ENCODE measurements at regions not wholly inside any gene's neighbourhood (a gene's known extent, or its start where the extent isn't known, plus 50 kb on each side); places are given as distances from the start of the nearest gene placed in this dataset.

- DNase-seq: no peak
Observed at GRCh38 chrX:10819973-10820372, 199.6 kb upstream of the MID1 start.

DNA sequence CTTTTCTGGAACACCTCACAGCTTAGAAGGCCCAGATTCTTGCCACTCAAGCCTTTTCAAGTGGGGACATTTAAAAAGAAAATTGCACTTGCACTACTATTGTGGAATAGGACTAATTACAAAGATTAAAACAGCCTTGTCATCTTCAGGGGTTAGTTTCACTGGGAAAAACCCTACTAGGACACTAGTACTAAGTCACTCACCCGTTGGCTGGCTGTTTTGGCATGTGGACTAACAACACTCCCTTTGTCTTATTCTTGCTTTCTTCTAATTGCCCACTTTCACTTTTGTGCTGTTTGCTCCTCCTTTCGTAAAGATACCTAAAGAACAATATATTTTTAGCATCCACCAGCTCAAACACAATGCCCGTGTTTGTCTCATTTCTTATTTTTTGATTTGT is 200.9 kb upstream of the MID1 start:
- DNase-seq: no peak

DNA sequence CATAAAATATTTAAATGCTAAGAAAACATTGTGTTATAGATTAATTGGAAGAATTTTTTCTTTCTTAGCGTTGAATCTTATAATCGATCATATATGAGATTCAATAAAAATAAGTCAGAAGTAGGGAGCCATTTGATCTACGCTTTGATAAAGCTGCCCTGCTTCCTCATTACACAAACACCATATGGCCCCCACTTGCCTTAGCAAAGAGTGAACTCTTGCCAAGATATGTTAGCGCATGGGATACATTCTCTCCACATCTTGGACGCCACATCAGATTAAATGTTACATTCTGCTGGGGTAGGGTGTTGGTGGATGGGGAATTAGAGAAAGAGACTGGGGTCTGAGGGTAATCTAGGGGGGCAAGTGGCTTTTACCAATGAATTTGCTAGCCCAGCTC is 207.7 kb upstream of the MID1 start:
- DNase-seq: no peak

- DNase-seq: no peak
Observed at GRCh38 chrX:10828640-10829039, 208.3 kb upstream of the MID1 start.

DNA sequence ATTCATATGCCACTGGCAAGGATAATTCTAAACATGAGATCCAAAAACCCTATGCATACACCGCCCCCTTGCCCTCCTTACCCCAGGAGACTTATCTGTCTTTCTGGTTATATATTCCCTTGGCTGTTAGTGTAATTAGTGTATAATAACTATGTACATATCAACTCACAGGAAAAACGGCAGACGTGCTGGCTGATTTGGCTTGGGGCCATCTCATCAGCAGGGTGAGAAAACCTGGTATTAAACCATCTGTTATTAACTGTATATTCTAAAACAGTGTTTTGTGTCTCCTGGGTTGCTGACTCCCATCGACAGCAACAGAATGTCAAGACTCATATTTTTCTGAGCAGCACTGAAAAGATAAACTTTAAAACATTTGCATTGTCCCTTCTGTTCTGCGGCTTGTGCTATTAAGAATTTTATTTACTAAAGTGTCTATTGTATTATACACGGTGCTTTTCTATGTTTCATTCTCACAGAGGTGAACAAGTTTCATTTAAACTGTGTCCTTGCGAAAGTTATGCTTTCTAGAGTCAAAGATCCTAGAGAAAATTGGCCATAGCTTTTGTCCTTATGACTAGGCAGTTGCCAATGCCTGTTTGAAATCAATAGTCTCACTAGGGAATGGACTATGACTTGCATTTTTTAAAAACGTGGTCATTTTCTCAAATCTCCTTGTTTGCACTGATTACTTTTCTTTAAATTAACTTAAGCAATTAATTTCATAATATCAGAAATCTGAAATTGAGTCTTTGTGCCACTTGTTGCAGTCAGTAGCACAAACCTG is 211.5 kb upstream of the MID1 start:
- no peak for DNase-seq

DNA sequence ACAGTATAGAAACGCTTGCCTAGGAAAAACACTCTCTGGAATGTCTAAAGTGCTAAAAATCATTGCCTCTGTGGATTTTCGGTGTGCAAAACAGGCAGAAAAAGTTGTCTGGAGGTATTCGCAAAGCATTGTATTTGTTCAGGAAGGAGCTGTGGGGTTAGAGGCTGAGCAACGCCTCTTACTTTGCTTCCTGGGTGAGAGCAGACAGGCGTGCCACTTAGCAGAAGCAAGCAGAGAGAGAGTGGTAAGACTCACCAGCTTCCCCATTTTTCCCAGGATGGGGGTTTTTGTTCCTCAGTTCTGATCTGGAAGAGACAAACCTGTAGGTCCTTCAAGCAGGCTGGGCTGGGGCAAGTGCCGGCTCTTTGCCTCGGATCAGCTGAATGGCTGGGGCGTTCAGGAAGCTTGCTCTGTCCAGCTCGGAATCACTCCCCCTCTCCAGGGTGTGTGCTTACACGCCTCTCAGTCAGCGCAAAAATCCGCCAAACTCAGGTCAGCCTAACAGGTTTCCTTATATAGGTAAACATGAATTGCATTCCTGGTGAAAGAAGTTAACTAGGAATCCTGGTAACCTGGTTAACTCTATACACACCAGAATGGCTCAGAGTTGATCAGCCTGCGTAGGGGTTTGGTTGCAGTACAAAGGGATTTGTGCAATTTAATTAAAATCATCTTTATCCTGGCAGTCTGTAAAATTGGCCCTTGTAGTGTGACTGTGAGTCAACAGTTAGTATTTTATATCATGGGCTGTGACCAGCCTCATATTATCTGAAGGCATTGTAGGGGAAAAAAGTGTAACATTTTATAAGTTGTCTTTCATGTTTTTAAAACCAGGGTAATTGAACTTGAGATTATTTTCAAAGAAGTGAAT is 213.1 kb upstream of the MID1 start:
- DNase-seq: peak; percentile 57

DNA sequence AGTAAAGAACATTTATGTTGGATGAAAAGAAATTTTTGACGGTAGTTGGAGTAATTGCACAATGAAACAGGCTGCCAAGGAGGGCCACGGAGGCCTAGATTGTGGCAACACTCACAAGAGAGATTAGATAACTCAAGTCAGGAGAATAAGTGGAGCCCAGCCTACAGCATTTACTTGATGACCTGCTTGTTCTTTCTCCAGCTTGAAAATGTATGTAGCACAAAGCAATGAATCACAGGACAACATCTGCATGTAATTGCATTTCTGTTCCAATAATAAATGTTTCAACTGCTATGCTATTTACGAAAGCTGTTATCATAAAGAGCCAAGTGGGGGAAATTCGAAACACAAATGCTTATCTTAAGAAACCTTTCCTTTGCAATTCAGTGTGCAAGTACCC is 221.2 kb upstream of the MID1 start:
- peak; percentile 33 for DNase-seq

- DNase-seq: no peak
Observed at GRCh38 chrX:10842646-10843045, 222.3 kb upstream of the MID1 start.

GRCh38 chrX:10847333-10847732 is 226.9 kb upstream of the MID1 start:
- no peak for DNase-seq

GRCh38 chrX:10851809-10852208 is 231.4 kb upstream of the MID1 start:
- no peak for DNase-seq

GRCh38 chrX:10854594-10854993 is 234.2 kb upstream of the MID1 start:
- DNase-seq: no peak

GRCh38 chrX:10855845-10856244 is 235.5 kb upstream of the MID1 start:
- DNase-seq: no peak

- no peak for DNase-seq
Observed at GRCh38 chrX:10856797-10857196, 236.4 kb upstream of the MID1 start.

- DNase-seq: no peak
Observed at GRCh38 chrX:10859353-10859752, 239.0 kb upstream of the MID1 start.

GRCh38 chrX:10875995-10876394 is 235.1 kb upstream of the HCCS start:
- DNase-seq: no peak

- no peak for DNase-seq
Observed at GRCh38 chrX:10882484-10882883, 228.6 kb upstream of the HCCS start.

DNA sequence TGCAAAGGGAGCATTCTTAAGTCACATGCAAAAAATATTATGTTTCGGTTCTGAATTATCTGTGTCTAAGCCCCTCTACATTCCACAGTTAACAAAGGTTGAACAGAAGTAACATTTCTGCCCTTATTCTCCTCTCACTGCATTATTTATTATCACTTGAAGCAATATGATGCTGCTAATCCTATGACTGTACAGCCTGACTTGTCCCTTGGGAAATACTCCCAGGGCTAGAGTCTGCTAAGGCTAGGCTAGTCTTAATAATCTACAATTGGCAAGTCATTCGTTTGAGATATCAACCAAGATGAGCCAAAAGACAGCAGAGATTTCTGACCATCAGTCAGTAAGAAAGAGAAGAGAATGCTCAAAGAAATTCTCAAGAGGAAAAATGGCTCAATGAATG is 226.9 kb upstream of the HCCS start:
- DNase-seq: no peak

DNA sequence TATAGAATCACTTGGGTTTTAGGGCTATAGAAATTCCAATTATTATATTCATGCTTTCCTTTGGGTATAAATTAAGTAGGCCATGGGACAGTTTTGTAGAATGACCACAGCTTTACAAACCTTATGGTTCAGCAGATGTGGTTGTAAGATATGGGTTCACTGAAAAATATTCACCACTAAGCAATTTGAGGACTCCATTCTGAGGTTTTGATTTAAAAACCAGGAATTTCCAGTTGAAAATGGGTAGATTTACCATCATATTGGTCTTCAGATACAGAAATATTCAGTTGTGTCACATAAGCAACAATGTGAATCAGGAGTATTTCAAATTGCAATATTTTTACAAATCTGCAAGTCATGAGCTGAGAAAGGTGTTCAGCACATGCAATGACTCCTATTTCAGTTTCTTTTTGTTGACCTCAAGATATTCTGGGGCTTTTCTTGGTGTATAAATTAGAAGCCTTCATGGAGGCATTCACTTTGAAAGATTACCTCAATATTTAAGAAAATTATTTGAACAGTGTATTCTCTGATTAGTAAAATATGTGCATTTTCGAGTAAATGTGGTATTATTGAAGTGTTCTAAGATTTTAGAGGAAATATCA is 218.4 kb upstream of the HCCS start:
- no peak for DNase-seq

GRCh38 chrX:10893366-10893765 is 217.8 kb upstream of the HCCS start:
- no peak for DNase-seq

GRCh38 chrX:10893976-10894375 is 217.2 kb upstream of the HCCS start:
- no peak for DNase-seq

DNA sequence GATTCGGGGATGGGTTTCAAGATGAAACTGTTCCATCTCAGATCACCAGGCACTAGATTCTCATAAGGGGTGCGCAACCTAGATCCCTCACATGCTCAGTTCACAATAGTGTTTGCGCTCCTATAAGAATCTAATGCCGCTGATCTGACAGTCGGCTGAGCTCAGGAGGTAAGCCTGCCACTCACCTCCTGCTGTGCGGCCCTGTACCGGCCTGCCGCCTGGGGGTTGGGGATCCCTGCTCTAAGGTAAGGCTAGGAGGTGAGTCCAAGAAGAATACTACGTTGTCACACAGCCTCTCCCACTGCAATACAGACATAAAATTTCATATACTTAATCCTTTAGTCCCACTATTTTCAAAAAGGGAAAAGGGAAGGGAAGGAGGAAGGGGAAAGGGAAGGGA is 213.4 kb upstream of the HCCS start:
- no peak for DNase-seq

- DNase-seq: no peak
Observed at GRCh38 chrX:10900585-10901289, 210.4 kb upstream of the HCCS start.

DNA sequence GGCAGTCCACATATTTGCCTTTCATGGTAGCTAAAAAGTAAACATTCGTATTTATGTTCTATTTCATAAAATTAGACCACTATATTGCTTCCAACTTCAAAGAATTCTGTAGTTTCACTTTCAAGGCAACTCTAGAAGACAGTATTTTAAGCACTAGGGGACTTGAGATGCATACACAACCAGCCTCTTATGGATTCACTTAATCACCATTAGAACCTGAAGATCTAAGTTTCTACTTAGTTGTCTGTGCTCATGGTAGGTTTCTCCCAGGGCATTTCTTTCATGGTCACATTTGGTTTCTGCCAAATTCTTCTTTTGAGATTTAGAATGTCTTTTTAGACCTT is 209.9 kb upstream of the HCCS start:
- DNase-seq: no peak

Measured in tongue (tissue), 1 donor.